ENCODE measurements at regions not wholly inside any gene's neighbourhood (a gene's known extent, or its start where the extent isn't known, plus 50 kb on each side); places are given as distances from the start of the nearest gene placed in this dataset.

DNA sequence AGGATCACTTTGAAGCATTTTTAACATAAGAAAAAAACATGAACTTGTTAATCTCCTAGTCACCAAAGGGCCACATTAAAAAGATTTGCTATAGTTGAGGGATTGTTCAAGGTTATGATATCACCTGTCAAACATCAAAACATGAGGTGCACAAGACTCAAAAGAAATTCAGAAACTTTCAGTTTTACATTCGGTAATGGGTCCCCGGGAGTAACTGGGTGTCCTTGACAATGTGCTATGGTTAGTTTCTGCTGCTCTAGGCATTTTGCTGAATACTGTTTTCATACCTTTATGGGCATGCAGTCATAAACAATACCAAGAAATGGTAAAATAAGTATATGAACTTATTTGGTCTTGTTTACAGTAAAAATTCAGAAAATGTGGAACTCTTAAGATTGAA is 92.8 kb upstream of the EDIL3 start:
- BruUV-seq (replicated peaks), result no TSS peak
- no peak overlapping the region for H3K27ac ChIP-seq (ENCODE audit: low read depth, low read length)
- intact Hi-C loops (cut with micrococcal nuclease), result no loop called here
- H4K20me1 ChIP-seq (ENCODE audit: insufficient read depth), result no peaks in the 10 kb centered on the region
- no peak overlapping the region for H3K4me3 ChIP-seq (replicated peaks in 1 of 2; ENCODE audit: low read depth in 1 of 2, low read length in 2 of 2)
- H3K9me3 ChIP-seq (ENCODE audit: control insufficient read depth in 1 of 2, insufficient read depth in 1 of 2, low read depth in 1 of 2, low read length in 2 of 2), result no peaks in the 10 kb centered on the region
- POLR2A ChIA-PET, result no interaction called here
- RAD21 ChIA-PET (ENCODE audit: low non-redundant PET in 1 of 2, low total read pairs in 2 of 2, uncharacterized antibody in 2 of 2, unreplicated experiment in 2 of 2), result no interaction called here
- TF ChIP-seq EGR1 (IDR thresholded peaks at IDR 0.05; ENCODE audit: low read depth) (no peak), JUND (IDR thresholded peaks at IDR 0.05) (no peak), CBX3 (IDR thresholded peaks at IDR 0.05; ENCODE audit: low read depth) (no peak), ZBTB33 (IDR thresholded peaks at IDR 0.05; ENCODE audit: extremely low read depth, insufficient replicate concordance, low read length) (no peak), EZH2phosphoT487 (IDR thresholded peaks at IDR 0.05; ENCODE audit: borderline replicate concordance) (no peak), FOSL1 (IDR thresholded peaks at IDR 0.05; ENCODE audit: low read depth) (no peak), SIN3A (IDR thresholded peaks at IDR 0.05; ENCODE audit: low read depth) (no peak), SP1 (IDR thresholded peaks at IDR 0.05; ENCODE audit: low read depth) (no peak), ELF1 (IDR thresholded peaks at IDR 0.05; ENCODE audit: borderline replicate concordance, low read depth) (no peak), RAD21 (IDR thresholded peaks at IDR 0.05; ENCODE audit: low read depth) (no peak), ATF3 (IDR thresholded peaks at IDR 0.05) (no peak), CEBPB (IDR thresholded peaks at IDR 0.05; ENCODE audit: low read depth) (no peak), POLR2AphosphoS5 (IDR thresholded peaks at IDR 0.05; ENCODE audit: low read depth, low read length) (no peak), REST (IDR thresholded peaks at IDR 0.05; ENCODE audit: low read depth) (no peak), SRF (IDR thresholded peaks at IDR 0.05; ENCODE audit: low read depth) (no peak), CTCF (IDR thresholded peaks at IDR 0.05 in 2 of 3, conservative IDR thresholded peaks at IDR 0.05 in 1 of 3; ENCODE audit: borderline replicate concordance in 1 of 3, insufficient read depth in 1 of 3, low read depth in 2 of 3, low read length in 2 of 3) (no peak), EZH2 (IDR thresholded peaks at IDR 0.05) (no peak), POLR2A (IDR thresholded peaks at IDR 0.05; ENCODE audit: borderline replicate concordance, extremely low read depth, insufficient read depth, insufficient read length) (no peak)
- H3K9me2 ChIP-seq (ENCODE audit: insufficient read depth), result no peaks in the 10 kb centered on the region
- H3K79me2 ChIP-seq (ENCODE audit: insufficient read depth, low read length), result no peaks in the 10 kb centered on the region
- no peak overlapping the region for H3K9ac ChIP-seq (ENCODE audit: low read length)
- DNase-seq (ENCODE audit: low read depth, low spot score) (no peak), ATAC-seq (no peak)
- no peak overlapping the region for H3K4me2 ChIP-seq (ENCODE audit: low read length)
- no peak overlapping the region for H2AFZ ChIP-seq (ENCODE audit: low read depth, low read length, poor library complexity, severe bottlenecking)
- no peaks in the 10 kb centered on the region for H3K4me1 ChIP-seq (ENCODE audit: control insufficient read depth in 1 of 2, insufficient read depth in 2 of 2, low read length in 2 of 2)
- H3K36me3 ChIP-seq (ENCODE audit: control insufficient read depth in 1 of 2, insufficient read depth in 2 of 2, low read length in 2 of 2), result no peaks in the 10 kb centered on the region
- no peaks in the 10 kb centered on the region for H3K27me3 ChIP-seq (ENCODE audit: insufficient read depth, low read length)
- CTCF ChIA-PET, result no interaction called here

Measured in HCT116 (cell line).